PFSK-1 (cell line): ENCODE measurements at regions not wholly inside any gene's neighbourhood (a gene's known extent, or its start where the extent isn't known, plus 50 kb on each side); places are given as distances from the start of the nearest gene placed in this dataset.

Experiments used
- FOXP2 ChIP-seq: optimal IDR thresholded peaks from 2 replicates; pipeline ENCODE3; 2011; ENCODE audit warnings: borderline replicate concordance, control low read depth, inconsistent platforms; ENCODE audit not compliant: insufficient read depth; ENCODE audit errors: extremely low read length, extremely low read depth
- POLR2AphosphoS5 ChIP-seq: IDR thresholded peaks from 2 replicates; pipeline ENCODE4 v1.6.1; 2012; ENCODE audit warnings: low read depth, mild to moderate bottlenecking, control low read depth, low read length, moderate library complexity
- REST ChIP-seq, 2 experiments: IDR thresholded peaks; 2 replicates each; pipeline versions ENCODE4 v1.6.1 to v1.8.0; 2011 to 2012; ENCODE audit warnings: low read depth in 2 of 2, low read length in 2 of 2, control low read depth in 1 of 2, inconsistent platforms in 1 of 2, mild to moderate bottlenecking in 1 of 2, moderate library complexity in 1 of 2; ENCODE audit not compliant: insufficient read depth in 1 of 2
- SIN3A ChIP-seq: IDR thresholded peaks from 2 replicates; pipeline ENCODE4 v1.6.1; 2012; ENCODE audit warnings: mild to moderate bottlenecking, low read length, moderate library complexity, borderline replicate concordance; ENCODE audit not compliant: insufficient read depth
- TAF1 ChIP-seq: IDR thresholded peaks from 2 replicates; pipeline ENCODE4 v1.6.1; 2012; ENCODE audit warnings: low read length, control low read depth, borderline replicate concordance; ENCODE audit not compliant: insufficient read depth

- TF ChIP-seq POLR2AphosphoS5 (no peak), TAF1 (no peak), SIN3A (no peak), REST (IDR thresholded peaks at IDR 0.05; ENCODE audit: insufficient read depth in 1 of 2, low read depth in 2 of 2, low read length in 2 of 2) (no peak), FOXP2 (no peak)
Measured at GRCh38 chrX:10685923-10686595, 65.7 kb upstream of the MID1 start.
